Cardiac muscle cell (in vitro differentiated cells and primary cell): ENCODE measurements at regions not wholly inside any gene's neighbourhood (a gene's known extent, or its start where the extent isn't known, plus 50 kb on each side); places are given as distances from the start of the nearest gene placed in this dataset.

ENCODE experiments used
- DNase-seq, 2 donors: peaks; one replicate each; pipeline versions ENCODE4 v3.0.0 to v3.0.0-alpha.2; 2010 to 2017; ENCODE audit warnings: low read depth in 1 of 2, low spot score in 1 of 2
- H3K27ac ChIP-seq: fragments of 200-600 bp; sonication (generic); 2 replicates; pipeline ENCODE4 v1.5.1; 2016
- H3K27me3 ChIP-seq: fragments of 200-600 bp; sonication (generic); 2 replicates; pipeline ENCODE4 v1.6.0; 2016; ENCODE audit warnings: control low read depth
- H3K36me3 ChIP-seq: fragments of 200-600 bp; sonication (generic); 2 replicates; pipeline ENCODE4 v1.5.1; 2016; ENCODE audit warnings: control low read depth
- H3K4me1 ChIP-seq: fragments of 200-600 bp; sonication (generic); 2 replicates; pipeline ENCODE4 v1.8.1; 2017; ENCODE audit warnings: low read depth, mild to moderate bottlenecking, mixed run types
- H3K4me3 ChIP-seq: fragments of 200-600 bp; sonication (generic); 2 replicates; pipeline ENCODE4 v1.5.1; 2016; ENCODE audit warnings: mild to moderate bottlenecking
- H3K9me3 ChIP-seq: fragments of 200-600 bp; sonication (generic); 2 replicates; pipeline ENCODE4 v1.5.1; 2017; ENCODE audit warnings: low read depth, mild to moderate bottlenecking, control low read depth
- CTCF ChIP-seq: IDR thresholded peaks from 2 replicates; pipeline ENCODE4 v1.5.1; 2012; ENCODE audit warnings: low read depth, mild to moderate bottlenecking, low read length

- no peak overlapping the region for H3K27ac ChIP-seq
Measured at GRCh38 chr18:31241900-31242409, 76.0 kb upstream of the DSG1 start.

GRCh38 chr18:31243740-31244512 lies 74.0 kb upstream of the DSG1 start:
- peaks cover 13% of the 10 kb centered on the region for H3K4me1 ChIP-seq
- no peaks in the 10 kb centered on the region for H3K9me3 ChIP-seq
- no peak overlapping the region for H3K4me3 ChIP-seq
- no peaks in the 10 kb centered on the region for H3K36me3 ChIP-seq
- H3K27me3 ChIP-seq: no peaks in the 10 kb centered on the region
- no peak overlapping the region for H3K27ac ChIP-seq
- DNase-seq: no peak
- no peak for TF ChIP-seq CTCF

More at GRCh38 chr18:31241900-31242409, 76.0 kb upstream of the DSG1 start:
- Histone ChIP-seq H3K4me3 (no peak overlapping the region), H3K9me3 (no peaks in the 10 kb centered on the region), H3K4me1 (peaks cover 13% of the 10 kb centered on the region), H3K27me3 (no peaks in the 10 kb centered on the region), H3K36me3 (no peaks in the 10 kb centered on the region)
- peak; percentile 1 to 39 for DNase-seq
- TF ChIP-seq CTCF: peak; percentile 49

GRCh38 chr18:31244771-31245394 lies 73.1 kb upstream of the DSG1 start:
- no peaks in the 10 kb centered on the region for H3K9me3 ChIP-seq
- H3K36me3 ChIP-seq: no peaks in the 10 kb centered on the region
- H3K27ac ChIP-seq: no peak overlapping the region
- no peaks in the 10 kb centered on the region for H3K27me3 ChIP-seq
- DNase-seq: no peak
- TF ChIP-seq CTCF: no peak
- H3K4me1 ChIP-seq: peaks cover 13% of the 10 kb centered on the region
- H3K4me3 ChIP-seq: no peak overlapping the region

GRCh38 chr18:31245820-31246219 lies 72.1 kb upstream of the DSG1 start:
- H3K36me3 ChIP-seq: no peaks in the 10 kb centered on the region
- no peak for TF ChIP-seq CTCF
- H3K9me3 ChIP-seq: no peaks in the 10 kb centered on the region
- H3K27ac ChIP-seq: no peak overlapping the region
- H3K27me3 ChIP-seq: no peaks in the 10 kb centered on the region
- H3K4me3 ChIP-seq: no peak overlapping the region
- no peak for DNase-seq
- peaks cover 15% of the 10 kb centered on the region for H3K4me1 ChIP-seq

GRCh38 chr18:31246460-31246859 lies 71.5 kb upstream of the DSG1 start:
- no peaks in the 10 kb centered on the region for H3K27me3 ChIP-seq
- no peaks in the 10 kb centered on the region for H3K9me3 ChIP-seq
- H3K4me1 ChIP-seq: peaks cover 19% of the 10 kb centered on the region
- TF ChIP-seq CTCF: no peak
- no peak overlapping the region for H3K4me3 ChIP-seq
- H3K36me3 ChIP-seq: no peaks in the 10 kb centered on the region
- no peak for DNase-seq
- no peak overlapping the region for H3K27ac ChIP-seq
